Stimulated activated CD4-positive, alpha-beta T cell treated with anti-CD3 and anti-CD28 coated beads, Interleukin-12 subunit alpha, Interleukin-12 subunit beta, amount 100 ng/mL, for 48 hours (primary cell): ENCODE measurements at regions not wholly inside any gene's neighbourhood (a gene's known extent, or its start where the extent isn't known, plus 50 kb on each side); places are given as distances from the start of the nearest gene placed in this dataset.

ENCODE experiments used
- DNase-seq, 3 donors: peaks; one replicate each; pipeline ENCODE4 v3.0.0-alpha.2; 2020; ENCODE audit warnings: low read depth in 2 of 3, low spot score in 1 of 3

- no peak for DNase-seq
Observed at GRCh38 chr4:155616117-155616516, 50.5 kb upstream of the GUCY1A1 start.

DNA sequence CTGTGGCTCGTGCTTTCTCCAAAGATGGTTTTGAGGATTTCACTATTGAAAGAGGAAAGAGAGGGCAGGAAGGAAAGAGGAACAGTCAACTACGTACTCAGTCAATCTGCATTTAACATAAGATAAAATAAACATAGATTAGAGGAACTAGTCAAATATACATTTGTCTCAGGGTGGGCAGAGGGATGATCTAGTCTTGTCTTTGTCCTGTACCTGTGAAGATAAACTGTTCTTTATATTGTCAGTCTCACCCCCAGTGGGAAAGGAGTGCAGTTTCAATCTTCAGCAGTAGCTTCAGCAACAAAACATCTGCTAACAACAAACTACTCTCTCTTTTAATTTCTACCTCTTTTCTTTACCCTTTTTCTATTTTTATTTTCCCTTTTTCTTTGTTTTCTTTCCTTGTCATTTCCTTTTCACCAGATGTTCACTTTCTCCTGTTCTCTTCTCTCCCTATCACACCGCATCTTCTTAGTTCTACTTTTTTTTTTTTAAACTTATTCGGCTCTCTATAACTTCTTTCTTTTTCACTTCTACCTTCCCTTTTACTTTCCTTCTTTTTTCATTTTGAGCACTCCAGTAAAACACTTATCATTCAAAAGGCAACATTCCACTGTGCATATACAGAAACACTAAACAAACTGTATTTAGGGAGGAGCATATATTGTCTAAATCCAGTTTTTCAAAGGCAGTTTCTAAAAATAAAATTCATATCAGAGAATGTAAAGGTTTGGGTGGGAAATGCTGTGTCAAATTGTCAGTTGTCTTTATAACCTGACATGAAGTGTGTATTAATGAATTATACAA, 51.4 kb upstream of the GUCY1A1 start:
- DNase-seq, result no peak

- no peak for DNase-seq
Observed at GRCh38 chr4:155614111-155614762, 52.4 kb upstream of the GUCY1A1 start.

GRCh38 chr4:155612074-155612473, 54.6 kb upstream of the GUCY1A1 start:
- no peak for DNase-seq

DNA sequence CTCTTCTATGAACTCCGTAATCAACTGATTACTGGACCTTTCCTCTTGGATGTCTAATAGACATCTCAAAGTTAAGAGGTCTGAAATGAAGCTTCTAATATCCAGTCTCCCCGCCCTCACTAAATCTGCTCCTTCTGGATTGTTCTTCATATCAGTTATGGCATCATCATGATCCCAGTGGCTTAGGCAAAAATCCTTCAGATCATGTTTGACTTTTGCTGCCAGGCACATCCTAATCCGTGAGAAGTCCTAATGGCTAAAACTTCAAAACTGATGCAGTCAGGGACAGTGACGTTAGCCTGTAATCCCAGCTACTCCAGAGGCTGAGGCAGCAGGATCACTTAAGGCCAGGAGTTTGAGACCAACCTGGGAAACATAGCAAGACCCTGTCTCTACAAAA, 55.1 kb upstream of the GUCY1A1 start:
- no peak for DNase-seq

GRCh38 chr4:155610143-155610542, 56.5 kb upstream of the GUCY1A1 start:
- DNase-seq, result no peak

- no peak for DNase-seq
Observed at GRCh38 chr4:155609455-155610059, 57.1 kb upstream of the GUCY1A1 start.

GRCh38 chr4:155608225-155608885, 58.3 kb upstream of the GUCY1A1 start:
- no peak for DNase-seq

DNA sequence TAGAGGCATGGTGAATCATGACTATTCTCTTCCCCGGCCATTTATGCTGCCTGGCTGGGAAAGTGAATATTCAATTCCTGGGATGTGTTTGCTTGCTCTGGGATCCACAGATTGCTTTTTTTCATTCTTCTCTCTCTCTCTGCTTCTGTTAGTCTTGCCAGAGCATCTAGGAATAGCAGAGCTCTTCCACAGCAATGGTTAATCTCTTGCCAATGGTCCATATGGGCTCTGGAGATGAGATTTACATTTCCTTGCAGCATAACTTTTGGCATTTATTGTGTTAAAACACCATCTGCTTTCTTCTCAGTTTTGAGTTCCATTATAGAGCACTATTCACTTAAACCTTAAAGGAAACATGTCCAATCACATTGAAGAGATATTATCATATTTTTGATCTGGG, 59.2 kb upstream of the GUCY1A1 start:
- DNase-seq, result no peak

- no peak for DNase-seq
Observed at GRCh38 chr4:155604718-155605626, 61.7 kb upstream of the GUCY1A1 start.

- no peak for DNase-seq
Observed at GRCh38 chr4:155603360-155603891, 63.2 kb upstream of the GUCY1A1 start.

DNA sequence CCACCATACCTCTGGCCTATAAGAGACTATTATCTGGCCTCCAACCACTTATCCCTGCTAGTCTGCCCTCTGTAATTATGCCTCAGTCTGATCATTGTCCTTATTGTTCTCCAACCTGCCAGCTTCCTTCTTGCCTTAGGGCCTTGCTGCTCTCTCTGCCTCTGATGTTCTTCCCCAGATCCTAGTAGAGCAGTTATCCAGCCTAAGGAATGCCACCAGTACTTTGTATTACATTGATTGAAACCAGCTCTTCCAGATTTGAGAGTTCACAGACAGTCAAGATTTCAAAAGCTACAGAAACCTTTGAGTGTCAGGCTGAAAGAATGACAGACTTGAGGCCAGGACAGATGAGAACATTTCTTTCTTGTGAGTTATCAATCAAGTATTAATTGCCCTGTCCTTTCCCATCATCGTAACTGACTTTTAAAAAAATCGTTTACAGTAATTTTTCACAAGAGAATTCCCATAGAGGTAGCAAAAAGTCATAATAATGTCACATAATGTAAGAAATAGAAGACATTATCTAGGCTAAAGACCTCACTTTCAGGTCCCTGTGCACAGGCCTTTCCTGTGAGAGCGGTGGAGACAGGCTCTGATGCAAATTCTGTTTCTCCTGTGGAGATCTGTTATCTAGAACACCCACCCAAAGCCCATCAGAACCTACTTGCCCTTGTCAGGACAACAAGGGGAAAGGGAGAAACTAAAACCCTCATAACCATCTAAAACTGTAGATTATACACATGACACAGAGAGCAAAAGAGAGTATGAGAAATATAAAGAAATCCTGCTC, 64.1 kb upstream of the GUCY1A1 start:
- DNase-seq, result no peak

DNA sequence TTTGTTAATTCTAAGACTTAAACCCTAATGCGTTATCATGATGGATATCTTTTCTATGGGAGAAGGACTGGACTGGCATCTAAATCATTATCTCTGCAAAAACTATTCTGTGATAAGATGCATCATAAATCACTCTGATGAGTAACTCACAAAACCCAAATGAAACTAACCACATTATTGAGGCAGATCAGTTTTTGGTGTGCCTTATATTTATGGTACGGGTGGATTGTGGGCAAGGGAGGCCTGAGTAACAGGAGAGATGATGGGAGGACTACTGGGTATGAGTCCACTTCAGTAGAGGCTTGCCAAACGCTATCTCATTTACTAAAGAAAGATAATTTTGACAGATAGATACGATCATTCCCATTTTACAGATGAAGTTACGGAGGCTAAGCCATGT, 66.4 kb upstream of the GUCY1A1 start:
- DNase-seq, result no peak

DNA sequence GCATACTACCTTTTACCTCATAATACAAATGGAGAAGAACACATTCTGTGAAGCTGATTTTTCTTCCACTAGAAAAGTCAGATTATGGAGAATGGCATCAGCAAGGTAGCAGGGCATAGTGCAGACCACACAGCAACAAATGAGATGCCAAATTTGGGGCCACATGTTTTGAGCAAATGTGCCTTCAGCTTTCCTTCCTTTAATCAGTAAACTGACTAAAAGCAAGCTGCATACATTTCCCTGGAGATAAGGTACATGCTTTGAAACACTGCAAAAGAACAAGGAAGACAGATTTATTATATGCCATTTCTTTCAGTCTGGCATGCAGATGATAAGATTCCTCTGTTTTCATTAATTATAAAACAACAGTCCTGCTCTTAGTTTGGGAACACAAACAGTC, 67.1 kb upstream of the GUCY1A1 start:
- no peak for DNase-seq

DNA sequence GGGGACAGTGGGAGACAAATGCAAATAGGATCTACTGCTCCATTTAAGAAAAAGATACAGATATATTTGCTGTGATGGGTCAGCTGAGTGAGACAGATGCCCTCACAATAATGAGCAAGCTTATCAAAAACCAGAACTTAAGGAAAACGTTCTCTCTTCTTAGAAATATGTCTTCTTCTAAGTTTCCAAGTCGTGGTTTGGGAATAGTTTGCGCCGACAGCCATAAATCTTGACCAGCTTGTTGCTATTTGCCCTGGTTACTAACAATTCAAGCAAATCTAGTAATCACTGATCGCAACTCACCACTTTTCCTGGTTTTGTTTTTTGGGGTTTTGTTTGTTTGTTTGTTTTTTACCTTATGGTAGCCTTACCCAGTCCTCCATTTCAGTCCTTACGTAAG, 67.6 kb upstream of the GUCY1A1 start:
- DNase-seq, result no peak

DNA sequence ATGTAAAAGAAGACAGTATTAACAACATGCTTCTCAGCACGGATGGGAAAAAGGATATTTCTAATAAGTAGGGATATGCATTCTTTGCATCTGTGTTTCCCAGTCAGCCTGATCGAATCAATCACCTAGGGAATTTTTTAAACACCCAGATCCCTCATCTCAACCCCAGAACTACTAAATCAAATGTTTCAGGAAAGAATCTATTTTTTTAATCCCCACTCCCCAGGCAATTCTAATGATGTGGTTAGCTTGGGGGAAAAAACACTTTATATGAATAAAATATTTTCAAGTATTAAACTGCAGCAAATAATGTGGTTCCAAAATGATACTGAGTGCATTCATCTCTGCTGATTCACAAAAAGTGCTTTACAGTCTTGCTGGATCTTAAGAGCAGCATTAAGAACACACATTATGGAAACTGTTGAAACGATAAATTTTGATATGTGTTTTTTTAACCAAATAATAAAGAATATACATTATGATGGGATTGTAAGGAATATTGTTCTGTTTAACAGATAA, 68.7 kb upstream of the GUCY1A1 start:
- no peak for DNase-seq

GRCh38 chr4:155597281-155597680, 69.4 kb upstream of the GUCY1A1 start:
- DNase-seq, result no peak

DNA sequence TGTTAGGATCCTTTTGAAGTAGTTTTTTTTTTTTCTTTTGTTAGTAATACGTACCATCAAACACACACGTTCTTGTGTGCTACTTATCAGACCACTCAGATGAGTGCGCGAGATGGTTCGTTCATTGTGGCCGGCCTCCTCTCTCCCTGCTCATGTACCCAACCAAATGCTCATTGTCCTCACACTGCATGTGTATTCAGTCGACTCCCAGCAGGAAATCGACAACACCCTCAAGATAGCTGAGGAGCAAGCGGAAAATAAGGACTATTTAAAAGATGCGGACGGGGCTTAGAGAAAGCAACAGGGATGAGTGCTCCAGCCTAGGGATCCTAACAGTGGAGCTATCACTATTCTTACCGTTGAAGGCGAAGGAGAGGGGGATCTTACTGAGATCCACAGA, 72.9 kb upstream of the GUCY1A1 start:
- no peak for DNase-seq

- DNase-seq, result no peak
Observed at GRCh38 chr4:155592938-155593297, 73.7 kb upstream of the GUCY1A1 start.
